B cell (primary cell): ENCODE measurements at regions not wholly inside any gene's neighbourhood (a gene's known extent, or its start where the extent isn't known, plus 50 kb on each side); places are given as distances from the start of the nearest gene placed in this dataset.

Experiments
- ATAC-seq: fragments of 200-7000 bp; cut with Tn5 transposase; one replicate; pipeline ENCODE4 v1.10.0; 2021; ENCODE audit warnings: low read depth, mild to moderate bottlenecking, moderate number of reproducible peaks, moderate library complexity
- CTCF ChIA-PET: fragments of 350-600 bp; sonication (Branson Sonifier 250); formaldehyde crosslinking; loops from one replicate; lab custom pipeline; 2021; ENCODE audit warnings: antibody characterized with exemption, inconsistent platforms; lab: Charles Lee
- POLR2A ChIA-PET: fragments of 350-600 bp; sonication (Branson Sonifier 250); formaldehyde crosslinking; loops from one replicate; lab custom pipeline; 2021; ENCODE audit warnings: antibody characterized with exemption; lab: Charles Lee
- DNase-seq: peaks from one replicate; pipeline ENCODE4 v3.0.0; 2013
- H2AFZ ChIP-seq: 2 replicates; pipeline ENCODE4 v1.6.1; 2012; ENCODE audit warnings: mild to moderate bottlenecking, low read depth, low read length; ENCODE audit not compliant: insufficient read depth, poor library complexity, severe bottlenecking
- H3K27ac ChIP-seq, 2 donors: 1 replicate in 1 of 2; 2 replicates in 1 of 2; pipeline ENCODE4 v1.5.1; 2012 to 2013; ENCODE audit warnings: low read length in 2 of 2, mild to moderate bottlenecking in 2 of 2, moderate library complexity in 1 of 2
- H3K27me3 ChIP-seq, 4 experiments: fragments of 200-600 bp in 1 of 4; sonication (generic) in 1 of 4; replicated peaks in 1 of 4; 1 replicate in 2 of 4; 2 replicates in 2 of 4; pipeline versions ENCODE4 v1.6.1 to v1.7.0; 2013 to 2016; ENCODE audit warnings: low read length in 3 of 4, mild to moderate bottlenecking in 2 of 4, mixed read lengths in 1 of 4, moderate library complexity in 1 of 4; ENCODE audit not compliant: insufficient read depth in 4 of 4, control insufficient read depth in 3 of 4; ENCODE audit errors: control extremely low read depth in 1 of 4
- H3K36me3 ChIP-seq, 2 experiments: replicated peaks in 1 of 2; 1 replicate in 1 of 2; 2 replicates in 1 of 2; pipeline versions ENCODE4 v1.6.1 to v1.7.1; 2013; ENCODE audit warnings: low read length in 1 of 2; ENCODE audit not compliant: insufficient read depth in 2 of 2, control insufficient read depth in 1 of 2; ENCODE audit errors: control extremely low read depth in 1 of 2, extremely low read depth in 1 of 2
- H3K4me1 ChIP-seq, 2 donors: fragments of 200-600 bp in 1 of 2; sonication (generic) in 1 of 2; 1 replicate in 1 of 2; 2 replicates in 1 of 2; pipeline versions ENCODE4 v1.5.1 to v1.6.1; 2013 to 2017; ENCODE audit warnings: low read length in 2 of 2; ENCODE audit not compliant: control insufficient read depth in 2 of 2, insufficient read depth in 2 of 2
- H3K4me2 ChIP-seq: replicated peaks from 2 replicates; pipeline ENCODE3; 2012; ENCODE audit warnings: mild to moderate bottlenecking, low read depth, low read length; ENCODE audit not compliant: poor library complexity, severe bottlenecking
- H3K4me3 ChIP-seq, 5 experiments: fragments of 200-600 bp in 1 of 5; sonication (generic) in 1 of 5; 1 replicate in 3 of 5; 2 replicates in 2 of 5; pipeline versions ENCODE4 v1.5.1 to v1.7.0; 2011 to 2016; ENCODE audit warnings: low read length in 4 of 5, mild to moderate bottlenecking in 4 of 5, low read depth in 2 of 5, control low read depth in 1 of 5, moderate library complexity in 1 of 5; ENCODE audit not compliant: insufficient read depth in 1 of 5; ENCODE audit errors: control extremely low read depth in 1 of 5, extremely low read depth in 1 of 5
- H3K79me2 ChIP-seq: fragments of 200-600 bp; sonication (generic); one replicate; pipeline ENCODE4 v1.6.0; 2016; ENCODE audit warnings: low read length; ENCODE audit not compliant: control insufficient read depth, insufficient read depth
- H3K9ac ChIP-seq: fragments of 200-600 bp; sonication (generic); 2 replicates; pipeline ENCODE4 v1.6.1; 2017; ENCODE audit warnings: mild to moderate bottlenecking, low read length, moderate library complexity
- H3K9me3 ChIP-seq, 3 donors: one replicate each; pipeline versions ENCODE4 v1.6.1 to v1.7.1; 2013; ENCODE audit warnings: low read length in 2 of 3; ENCODE audit not compliant: control insufficient read depth in 2 of 3, insufficient read depth in 1 of 3; ENCODE audit errors: control extremely low read depth in 1 of 3
- H4K20me1 ChIP-seq: 2 replicates; pipeline ENCODE4 v1.6.0; 2012; ENCODE audit warnings: mild to moderate bottlenecking, low read length; ENCODE audit not compliant: insufficient read depth, control insufficient read depth, poor library complexity, severe bottlenecking
- H3K27ac Mint-ChIP-seq: one replicate; pipeline ENCODE4 v1.8.0; 2021; ENCODE audit warnings: mixed read lengths
- H3K27me3 Mint-ChIP-seq: one replicate; pipeline ENCODE4 v1.8.0; 2021; ENCODE audit warnings: mixed read lengths
- H3K4me1 Mint-ChIP-seq: one replicate; pipeline ENCODE4 v1.8.0; 2021; ENCODE audit warnings: mixed read lengths
- H3K4me3 Mint-ChIP-seq: one replicate; pipeline ENCODE4 v1.8.0; 2021; ENCODE audit warnings: mixed read lengths
- H3K9me3 Mint-ChIP-seq: one replicate; pipeline ENCODE4 v1.8.0; 2022; ENCODE audit warnings: mixed read lengths; ENCODE audit not compliant: insufficient read depth
- EZH2 ChIP-seq: IDR thresholded peaks from 2 replicates; pipeline ENCODE4 v1.6.1; 2012; ENCODE audit warnings: borderline replicate concordance, low read depth, mild to moderate bottlenecking, moderate library complexity, low read length; ENCODE audit not compliant: insufficient read depth, poor library complexity, severe bottlenecking
- whole genome bisulfite sequencing: methylation state at CpG from one replicate; pipeline ENCODE4 v1.1.5; 2013; ENCODE audit warnings: missing lambda C conversion rate; ENCODE audit not compliant: insufficient coverage; 5-methylcytosine and 5-hydroxymethylcytosine counted together
- intact Hi-C: fragments of 100-400 bp; cut with micrococcal nuclease; formaldehyde crosslinking; loops from one replicate; pipeline ENCODE4 v1.10.0; 2022
- TF ChIP-seq, protein P1 (sequence below): fragments of 200-600 bp; IDR thresholded peaks from one replicate; pipeline ENCODE4 v1.8.0; 2022; ENCODE audit warnings: antibody characterized with exemption, mild to moderate bottlenecking

DNA sequence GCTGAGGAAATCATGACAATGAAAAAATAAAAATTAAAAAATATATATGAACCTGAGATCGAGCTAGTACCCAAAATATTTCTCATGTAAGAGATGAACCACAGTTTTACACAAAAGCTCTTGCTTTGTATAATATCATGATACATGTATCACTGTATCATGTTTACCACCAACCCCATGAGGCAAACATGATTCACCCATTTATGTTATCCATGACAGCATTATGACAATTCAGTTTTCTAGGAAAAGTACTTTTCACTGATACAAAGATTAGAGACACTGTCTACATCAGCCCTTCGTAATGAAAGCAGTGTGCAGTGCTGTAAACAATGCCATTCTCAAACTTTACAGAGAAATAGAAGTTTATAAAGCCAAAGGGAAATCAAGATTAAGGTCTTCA lies 852.5 kb upstream of the LRRC4C start:
- Histone ChIP-seq H3K9ac (no peak overlapping the region), H3K79me2 (no peaks in the 10 kb centered on the region), H3K4me3 (no peak overlapping the region), H4K20me1 (no peaks in the 10 kb centered on the region), H3K27me3 (no peaks in the 10 kb centered on the region), H3K27ac (no peak overlapping the region), H3K4me2 (no peak overlapping the region), H2AFZ (no peak overlapping the region), H3K36me3 (no peaks in the 10 kb centered on the region), H3K4me1 (no peaks in the 10 kb centered on the region), H3K9me3 (peaks cover 0 to 5% (median 0%) of the 10 kb centered on the region in 3 donors)
- Mint-ChIP-seq H3K27me3 (no peaks in the 10 kb centered on the region), H3K9me3 (peaks cover 3% of the 10 kb centered on the region), H3K27ac (no peak overlapping the region), H3K4me1 (no peaks in the 10 kb centered on the region), H3K4me3 (no peak overlapping the region)
- DNase-seq (no peak), ATAC-seq (no peak)
- no CpG with 5 or more reads among the region's 2 CpGs for WGBS
- CTCF ChIA-PET: no interaction called here
- no peak for TF ChIP-seq EZH2
- TF ChIP-seq, protein P1, sequence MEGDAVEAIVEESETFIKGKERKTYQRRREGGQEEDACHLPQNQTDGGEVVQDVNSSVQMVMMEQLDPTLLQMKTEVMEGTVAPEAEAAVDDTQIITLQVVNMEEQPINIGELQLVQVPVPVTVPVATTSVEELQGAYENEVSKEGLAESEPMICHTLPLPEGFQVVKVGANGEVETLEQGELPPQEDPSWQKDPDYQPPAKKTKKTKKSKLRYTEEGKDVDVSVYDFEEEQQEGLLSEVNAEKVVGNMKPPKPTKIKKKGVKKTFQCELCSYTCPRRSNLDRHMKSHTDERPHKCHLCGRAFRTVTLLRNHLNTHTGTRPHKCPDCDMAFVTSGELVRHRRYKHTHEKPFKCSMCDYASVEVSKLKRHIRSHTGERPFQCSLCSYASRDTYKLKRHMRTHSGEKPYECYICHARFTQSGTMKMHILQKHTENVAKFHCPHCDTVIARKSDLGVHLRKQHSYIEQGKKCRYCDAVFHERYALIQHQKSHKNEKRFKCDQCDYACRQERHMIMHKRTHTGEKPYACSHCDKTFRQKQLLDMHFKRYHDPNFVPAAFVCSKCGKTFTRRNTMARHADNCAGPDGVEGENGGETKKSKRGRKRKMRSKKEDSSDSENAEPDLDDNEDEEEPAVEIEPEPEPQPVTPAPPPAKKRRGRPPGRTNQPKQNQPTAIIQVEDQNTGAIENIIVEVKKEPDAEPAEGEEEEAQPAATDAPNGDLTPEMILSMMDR: no peak
- intact Hi-C loops: no loop called here
- POLR2A ChIA-PET: no interaction called here

DNA sequence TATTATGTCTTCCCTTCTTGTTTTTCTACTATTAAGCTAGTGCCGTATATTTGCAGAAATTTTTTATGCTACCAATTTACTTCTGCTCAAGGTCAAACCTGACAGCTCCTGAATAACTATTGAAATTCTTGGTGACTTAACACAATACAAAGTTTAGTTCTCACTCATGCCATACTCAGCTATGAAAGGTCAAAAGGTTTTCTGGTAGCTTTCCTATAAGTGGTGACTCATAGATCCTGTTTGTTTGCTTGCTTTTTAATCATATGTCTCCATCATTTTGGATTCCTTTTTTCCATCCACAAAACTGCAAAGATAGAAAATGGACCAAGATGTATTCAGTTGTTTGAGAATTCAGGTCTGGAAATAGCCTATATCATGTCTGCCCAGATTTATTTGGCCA lies 855.8 kb upstream of the LRRC4C start:
- no peaks in the 10 kb centered on the region for H4K20me1 ChIP-seq
- H3K36me3 ChIP-seq: no peaks in the 10 kb centered on the region
- TF ChIP-seq EZH2: no peak
- TF ChIP-seq, protein P1: no peak
- ChIA-PET CTCF (no interaction called here), POLR2A (no interaction called here)
- H3K27ac ChIP-seq: no peak overlapping the region
- H3K4me1 Mint-ChIP-seq: no peaks in the 10 kb centered on the region
- H3K27ac Mint-ChIP-seq: no peak overlapping the region
- no peak overlapping the region for H3K4me3 Mint-ChIP-seq
- no CpG with 5 or more reads among the region's 1 CpG for WGBS
- no peak for DNase-seq
- ATAC-seq: no peak
- H2AFZ ChIP-seq: no peak overlapping the region
- no peaks in the 10 kb centered on the region for H3K9me3 Mint-ChIP-seq
- intact Hi-C loops: no loop called here
- H3K9ac ChIP-seq: no peak overlapping the region
- H3K27me3 ChIP-seq: no peaks in the 10 kb centered on the region
- no peak overlapping the region for H3K4me3 ChIP-seq
- no peaks in the 10 kb centered on the region for H3K4me1 ChIP-seq
- no peaks in the 10 kb centered on the region for H3K79me2 ChIP-seq
- no peaks in the 10 kb centered on the region for H3K27me3 Mint-ChIP-seq
- H3K4me2 ChIP-seq: no peak overlapping the region
- peaks cover 0 to 5% (median 0%) of the 10 kb centered on the region in 3 donors for H3K9me3 ChIP-seq
